GM13976 (cell line): ENCODE measurements at regions not wholly inside any gene's neighbourhood (a gene's known extent, or its start where the extent isn't known, plus 50 kb on each side); places are given as distances from the start of the nearest gene placed in this dataset.

Source experiments
- DNase-seq: peaks from one replicate; pipeline ENCODE4 v3.0.0; 2012; ENCODE audit warnings: low spot score
- CTCF ChIP-seq: IDR thresholded peaks from 2 replicates; pipeline ENCODE4 v1.5.1; 2012; ENCODE audit warnings: borderline replicate concordance, mild to moderate bottlenecking; ENCODE audit not compliant: insufficient read depth; ENCODE audit errors: extremely low read depth, missing control alignments, control extremely low read depth
- in situ Hi-C: fragments of 300-500 bp; cut with MboI; formaldehyde crosslinking; loops from one replicate; pipeline ENCODE4 v1.12.0; 2022; ENCODE audit warnings: low sequenced_read_pairs, mixed read lengths, inconsistent platforms; ENCODE audit not compliant: unreplicated experiment

- TF ChIP-seq CTCF, result no peak
- DNase-seq, result no peak
- in situ Hi-C loops, result no loop called here
These were observed 111.8 kb upstream of the PROK2 start for GRCh38 chr3:71896751-71897150.

- TF ChIP-seq CTCF, result no peak
- DNase-seq, result no peak
- in situ Hi-C loops, result no loop called here
These were observed 108.9 kb upstream of the PROK2 start for GRCh38 chr3:71893702-71894479.

GRCh38 chr3:71893122-71893521 is 108.2 kb upstream of the PROK2 start:
- TF ChIP-seq CTCF, result no peak
- no peak for DNase-seq
- in situ Hi-C loops, result no loop called here

- in situ Hi-C loops, result no loop called here
- no peak for TF ChIP-seq CTCF
- DNase-seq, result no peak
These were observed 106.5 kb upstream of the PROK2 start for GRCh38 chr3:71891483-71891882.

- in situ Hi-C loops, result no loop called here
- no peak for DNase-seq
- TF ChIP-seq CTCF, result no peak
These were observed 105.5 kb upstream of the PROK2 start for GRCh38 chr3:71890356-71890931.

- DNase-seq, result no peak
- no peak for TF ChIP-seq CTCF
- in situ Hi-C loops, result no loop called here
These were observed 102.3 kb upstream of the PROK2 start for GRCh38 chr3:71887256-71887655.
